GM23338 (cell line): ENCODE measurements at regions not wholly inside any gene's neighbourhood (a gene's known extent, or its start where the extent isn't known, plus 50 kb on each side); places are given as distances from the start of the nearest gene placed in this dataset.

Experiments used
- ATAC-seq: fragments of 200-7000 bp; cut with Tn5 transposase; 3 replicates; pipeline ENCODE4 v1.9.1; 2020
- DNase-seq: peaks from one replicate; pipeline ENCODE4 v3.0.0-alpha.2; 2015; ENCODE audit warnings: low spot score
- H2AFZ ChIP-seq: fragments of 200-600 bp; sonication (generic); 2 replicates; pipeline ENCODE4 v1.8.0; 2016; ENCODE audit warnings: antibody characterized with exemption, mild to moderate bottlenecking, moderate library complexity
- H3F3A ChIP-seq: fragments of 200-600 bp; sonication (generic); replicated peaks from 2 replicates; pipeline ENCODE4 v1.8.0; 2017; ENCODE audit warnings: antibody characterized with exemption, mixed run types, low read depth
- H3K27ac ChIP-seq: fragments of 200-600 bp; sonication (generic); 2 replicates; pipeline ENCODE4 v1.6.1; 2016; ENCODE audit warnings: low read depth
- H3K27me3 ChIP-seq: fragments of 200-600 bp; sonication (generic); 2 replicates; pipeline ENCODE4 v1.8.0; 2016; ENCODE audit warnings: mild to moderate bottlenecking, mixed run types, moderate library complexity; ENCODE audit not compliant: insufficient read depth
- H3K36me3 ChIP-seq: fragments of 200-600 bp; sonication (generic); 2 replicates; pipeline ENCODE4 v1.8.0; 2016; ENCODE audit warnings: mild to moderate bottlenecking; ENCODE audit not compliant: insufficient read depth
- H3K4me1 ChIP-seq: fragments of 200-600 bp; sonication (generic); 2 replicates; pipeline ENCODE4 v1.8.0; 2016; ENCODE audit warnings: mild to moderate bottlenecking, moderate library complexity; ENCODE audit not compliant: insufficient read depth
- H3K4me2 ChIP-seq: fragments of 200-600 bp; sonication (generic); 2 replicates; pipeline ENCODE4 v1.7.1; 2017; ENCODE audit warnings: mixed run types
- H3K4me3 ChIP-seq: fragments of 200-600 bp; sonication (generic); 2 replicates; pipeline ENCODE4 v1.6.1; 2016; ENCODE audit warnings: mixed run types
- H3K79me2 ChIP-seq: fragments of 200-600 bp; sonication (generic); replicated peaks from 2 replicates; pipeline ENCODE4 v1.8.0; 2017; ENCODE audit warnings: mild to moderate bottlenecking; ENCODE audit not compliant: insufficient read depth
- H3K9me2 ChIP-seq: fragments of 200-600 bp; sonication (generic); 2 replicates; pipeline ENCODE4 v1.8.0; 2017; ENCODE audit not compliant: insufficient read depth
- H4K20me1 ChIP-seq: fragments of 200-600 bp; sonication (generic); replicated peaks from 2 replicates; pipeline ENCODE4 v1.8.0; 2017; ENCODE audit warnings: mild to moderate bottlenecking; ENCODE audit not compliant: insufficient read depth
- H3K27ac Mint-ChIP-seq: 2 replicates; pipeline ENCODE4 v1.8.0; 2020; ENCODE audit warnings: inconsistent platforms, mild to moderate bottlenecking, moderate library complexity, mixed read lengths
- H3K27me3 Mint-ChIP-seq: 3 replicates; pipeline ENCODE4 v1.8.0; 2022; ENCODE audit warnings: low read depth, mild to moderate bottlenecking, moderate library complexity, mixed read lengths, inconsistent platforms; ENCODE audit not compliant: insufficient read depth, poor library complexity
- H3K36me3 Mint-ChIP-seq: 3 replicates; pipeline ENCODE4 v1.8.0; 2021; ENCODE audit warnings: low read depth, mild to moderate bottlenecking, inconsistent platforms, moderate library complexity, mixed read lengths
- H3K4me1 Mint-ChIP-seq: 3 replicates; pipeline ENCODE4 v1.8.0; 2020; ENCODE audit warnings: mild to moderate bottlenecking, inconsistent platforms, mixed read lengths
- H3K4me3 Mint-ChIP-seq: 3 replicates; pipeline ENCODE4 v1.8.0; 2021; ENCODE audit warnings: moderate library complexity, mild to moderate bottlenecking, inconsistent platforms, mixed read lengths
- H3K9me3 Mint-ChIP-seq: 3 replicates; pipeline ENCODE4 v1.8.0; 2020; ENCODE audit warnings: moderate library complexity, mild to moderate bottlenecking, inconsistent platforms, mixed read lengths
- CREB1 ChIP-seq: fragments of 250-450 bp; sonication (Bioruptor Pico); IDR thresholded peaks from 2 replicates; pipeline ENCODE4 v1.5.0; 2020; ENCODE audit warnings: low read depth, mild to moderate bottlenecking, moderate library complexity
- EZH2 ChIP-seq: fragments of 200-600 bp; sonication (generic); IDR thresholded peaks from one replicate; pipeline ENCODE4 v1.8.0; 2017; ENCODE audit warnings: antibody characterized with exemption, mild to moderate bottlenecking, low read depth; ENCODE audit not compliant: unreplicated experiment
- EZH2phosphoT487 ChIP-seq: fragments of 200-600 bp; sonication (generic); IDR thresholded peaks from one replicate; pipeline ENCODE4 v1.8.1; 2018; ENCODE audit warnings: antibody characterized with exemption; ENCODE audit not compliant: unreplicated experiment
- NANOG ChIP-seq: IDR thresholded peaks from 2 replicates; pipeline ENCODE4 v1.6.1; 2016; ENCODE audit warnings: antibody characterized with exemption, borderline replicate concordance
- POLR2AphosphoS5 ChIP-seq: IDR thresholded peaks from 2 replicates; pipeline ENCODE4 v1.6.1; 2016; ENCODE audit warnings: antibody characterized with exemption, low read depth
- ZNF114 ChIP-seq: fragments of 250-450 bp; sonication (Bioruptor Pico); IDR thresholded peaks from 2 replicates; pipeline ENCODE4 v1.5.0; 2020; ENCODE audit warnings: mild to moderate bottlenecking, moderate library complexity
- ZNF331 ChIP-seq: fragments of 250-450 bp; sonication (Bioruptor Pico); IDR thresholded peaks from 2 replicates; pipeline ENCODE4 v1.5.0; 2020; ENCODE audit warnings: low read depth, mild to moderate bottlenecking, moderate library complexity
- TF ChIP-seq, protein P1 (sequence below), 2 experiments: fragments of 200-600 bp in 1 of 2; sonication (generic) in 1 of 2; conservative IDR thresholded peaks; 2 replicates each; pipeline versions ENCODE4 v1.5.1 to v1.6.1; 2016 to 2017; ENCODE audit warnings: antibody characterized with exemption in 2 of 2, low read depth in 2 of 2, mild to moderate bottlenecking in 2 of 2, moderate library complexity in 1 of 2
- TF ChIP-seq, protein P2 (sequence below): fragments of 250-450 bp; sonication (Bioruptor Pico); IDR thresholded peaks from 2 replicates; pipeline ENCODE4 v1.5.0; 2020; ENCODE audit warnings: mild to moderate bottlenecking, moderate library complexity
- TF ChIP-seq, protein P3 (sequence below): IDR thresholded peaks from one replicate; pipeline ENCODE4 v1.6.1; 2018; ENCODE audit warnings: antibody characterized with exemption; ENCODE audit not compliant: unreplicated experiment

DNA sequence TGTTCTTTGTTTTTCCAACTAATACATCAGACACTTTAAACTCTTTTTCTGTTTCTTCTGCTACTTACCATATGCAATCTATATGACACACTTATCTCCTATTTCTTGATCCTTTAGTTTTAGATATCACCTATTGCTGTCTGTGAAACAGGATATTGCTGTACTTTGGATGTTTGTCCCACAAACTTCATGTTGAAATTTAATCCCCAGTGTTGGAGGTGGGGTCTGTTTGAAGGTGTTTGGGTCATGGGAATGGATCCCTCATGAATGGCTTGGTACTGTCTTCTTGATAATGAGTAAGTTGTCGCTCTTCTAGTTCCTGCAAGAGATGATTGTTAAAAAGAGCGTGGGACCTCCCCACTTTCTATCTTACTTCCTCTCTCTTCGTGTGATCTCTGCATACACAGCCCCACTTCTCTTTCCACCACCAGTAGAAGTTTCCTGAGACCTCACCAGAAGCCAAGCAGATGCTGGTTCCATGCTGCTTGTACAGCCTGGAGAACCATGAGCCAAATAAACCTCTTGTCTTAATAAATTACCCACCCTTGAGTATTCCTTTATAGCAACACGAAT lies 244.2 kb downstream of the NHLRC3 start:
- Mint-ChIP-seq H3K27me3 (peaks cover 2% of the 10 kb centered on the region), H3K27ac (no peak overlapping the region), H3K36me3 (peaks cover 3% of the 10 kb centered on the region; the same call in 1 of the 3 replicates), H3K4me1 (no peaks in the 10 kb centered on the region; the same call in 2 of the 3 replicates), H3K4me3 (no peak overlapping the region), H3K9me3 (peaks cover 8% of the 10 kb centered on the region; the same call in 2 of the 3 replicates)
- TF ChIP-seq, protein P1, sequence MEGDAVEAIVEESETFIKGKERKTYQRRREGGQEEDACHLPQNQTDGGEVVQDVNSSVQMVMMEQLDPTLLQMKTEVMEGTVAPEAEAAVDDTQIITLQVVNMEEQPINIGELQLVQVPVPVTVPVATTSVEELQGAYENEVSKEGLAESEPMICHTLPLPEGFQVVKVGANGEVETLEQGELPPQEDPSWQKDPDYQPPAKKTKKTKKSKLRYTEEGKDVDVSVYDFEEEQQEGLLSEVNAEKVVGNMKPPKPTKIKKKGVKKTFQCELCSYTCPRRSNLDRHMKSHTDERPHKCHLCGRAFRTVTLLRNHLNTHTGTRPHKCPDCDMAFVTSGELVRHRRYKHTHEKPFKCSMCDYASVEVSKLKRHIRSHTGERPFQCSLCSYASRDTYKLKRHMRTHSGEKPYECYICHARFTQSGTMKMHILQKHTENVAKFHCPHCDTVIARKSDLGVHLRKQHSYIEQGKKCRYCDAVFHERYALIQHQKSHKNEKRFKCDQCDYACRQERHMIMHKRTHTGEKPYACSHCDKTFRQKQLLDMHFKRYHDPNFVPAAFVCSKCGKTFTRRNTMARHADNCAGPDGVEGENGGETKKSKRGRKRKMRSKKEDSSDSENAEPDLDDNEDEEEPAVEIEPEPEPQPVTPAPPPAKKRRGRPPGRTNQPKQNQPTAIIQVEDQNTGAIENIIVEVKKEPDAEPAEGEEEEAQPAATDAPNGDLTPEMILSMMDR (conservative IDR thresholded peaks at IDR 0.05; ENCODE audit: low read depth in 2 of 2) = no peak
- TF ChIP-seq CREB1 (CRISPR knock-in tag) (no peak), NANOG (no peak), ZNF114 (CRISPR knock-in tag) (no peak), ZNF331 (CRISPR knock-in tag) (no peak), EZH2 (no peak), POLR2AphosphoS5 (no peak), EZH2phosphoT487 (no peak)
- TF ChIP-seq, protein P2, sequence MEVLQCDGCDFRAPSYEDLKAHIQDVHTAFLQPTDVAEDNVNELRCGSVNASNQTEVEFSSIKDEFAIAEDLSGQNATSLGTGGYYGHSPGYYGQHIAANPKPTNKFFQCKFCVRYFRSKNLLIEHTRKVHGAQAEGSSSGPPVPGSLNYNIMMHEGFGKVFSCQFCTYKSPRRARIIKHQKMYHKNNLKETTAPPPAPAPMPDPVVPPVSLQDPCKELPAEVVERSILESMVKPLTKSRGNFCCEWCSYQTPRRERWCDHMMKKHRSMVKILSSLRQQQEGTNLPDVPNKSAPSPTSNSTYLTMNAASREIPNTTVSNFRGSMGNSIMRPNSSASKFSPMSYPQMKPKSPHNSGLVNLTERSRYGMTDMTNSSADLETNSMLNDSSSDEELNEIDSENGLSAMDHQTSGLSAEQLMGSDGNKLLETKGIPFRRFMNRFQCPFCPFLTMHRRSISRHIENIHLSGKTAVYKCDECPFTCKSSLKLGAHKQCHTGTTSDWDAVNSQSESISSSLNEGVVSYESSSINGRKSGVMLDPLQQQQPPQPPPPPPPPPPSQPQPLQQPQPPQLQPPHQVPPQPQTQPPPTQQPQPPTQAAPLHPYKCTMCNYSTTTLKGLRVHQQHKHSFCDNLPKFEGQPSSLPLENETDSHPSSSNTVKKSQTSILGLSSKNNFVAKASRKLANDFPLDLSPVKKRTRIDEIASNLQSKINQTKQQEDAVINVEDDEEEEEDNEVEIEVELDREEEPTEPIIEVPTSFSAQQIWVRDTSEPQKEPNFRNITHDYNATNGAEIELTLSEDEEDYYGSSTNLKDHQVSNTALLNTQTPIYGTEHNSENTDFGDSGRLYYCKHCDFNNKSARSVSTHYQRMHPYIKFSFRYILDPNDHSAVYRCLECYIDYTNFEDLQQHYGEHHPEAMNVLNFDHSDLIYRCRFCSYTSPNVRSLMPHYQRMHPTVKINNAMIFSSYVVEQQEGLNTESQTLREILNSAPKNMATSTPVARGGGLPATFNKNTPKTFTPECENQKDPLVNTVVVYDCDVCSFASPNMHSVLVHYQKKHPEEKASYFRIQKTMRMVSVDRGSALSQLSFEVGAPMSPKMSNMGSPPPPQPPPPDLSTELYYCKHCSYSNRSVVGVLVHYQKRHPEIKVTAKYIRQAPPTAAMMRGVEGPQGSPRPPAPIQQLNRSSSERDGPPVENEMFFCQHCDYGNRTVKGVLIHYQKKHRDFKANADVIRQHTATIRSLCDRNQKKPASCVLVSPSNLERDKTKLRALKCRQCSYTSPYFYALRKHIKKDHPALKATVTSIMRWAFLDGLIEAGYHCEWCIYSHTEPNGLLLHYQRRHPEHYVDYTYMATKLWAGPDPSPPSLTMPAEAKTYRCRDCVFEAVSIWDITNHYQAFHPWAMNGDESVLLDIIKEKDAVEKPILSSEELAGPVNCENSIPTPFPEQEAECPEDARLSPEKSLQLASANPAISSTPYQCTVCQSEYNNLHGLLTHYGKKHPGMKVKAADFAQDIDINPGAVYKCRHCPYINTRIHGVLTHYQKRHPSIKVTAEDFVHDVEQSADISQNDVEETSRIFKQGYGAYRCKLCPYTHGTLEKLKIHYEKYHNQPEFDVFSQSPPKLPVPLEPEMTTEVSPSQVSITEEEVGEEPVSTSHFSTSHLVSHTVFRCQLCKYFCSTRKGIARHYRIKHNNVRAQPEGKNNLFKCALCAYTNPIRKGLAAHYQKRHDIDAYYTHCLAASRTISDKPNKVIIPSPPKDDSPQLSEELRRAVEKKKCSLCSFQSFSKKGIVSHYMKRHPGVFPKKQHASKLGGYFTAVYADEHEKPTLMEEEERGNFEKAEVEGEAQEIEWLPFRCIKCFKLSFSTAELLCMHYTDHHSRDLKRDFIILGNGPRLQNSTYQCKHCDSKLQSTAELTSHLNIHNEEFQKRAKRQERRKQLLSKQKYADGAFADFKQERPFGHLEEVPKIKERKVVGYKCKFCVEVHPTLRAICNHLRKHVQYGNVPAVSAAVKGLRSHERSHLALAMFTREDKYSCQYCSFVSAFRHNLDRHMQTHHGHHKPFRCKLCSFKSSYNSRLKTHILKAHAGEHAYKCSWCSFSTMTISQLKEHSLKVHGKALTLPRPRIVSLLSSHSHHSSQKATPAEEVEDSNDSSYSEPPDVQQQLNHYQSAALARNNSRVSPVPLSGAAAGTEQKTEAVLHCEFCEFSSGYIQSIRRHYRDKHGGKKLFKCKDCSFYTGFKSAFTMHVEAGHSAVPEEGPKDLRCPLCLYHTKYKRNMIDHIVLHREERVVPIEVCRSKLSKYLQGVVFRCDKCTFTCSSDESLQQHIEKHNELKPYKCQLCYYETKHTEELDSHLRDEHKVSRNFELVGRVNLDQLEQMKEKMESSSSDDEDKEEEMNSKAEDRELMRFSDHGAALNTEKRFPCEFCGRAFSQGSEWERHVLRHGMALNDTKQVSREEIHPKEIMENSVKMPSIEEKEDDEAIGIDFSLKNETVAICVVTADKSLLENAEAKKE (CRISPR knock-in tag) = no peak
- TF ChIP-seq, protein P3, sequence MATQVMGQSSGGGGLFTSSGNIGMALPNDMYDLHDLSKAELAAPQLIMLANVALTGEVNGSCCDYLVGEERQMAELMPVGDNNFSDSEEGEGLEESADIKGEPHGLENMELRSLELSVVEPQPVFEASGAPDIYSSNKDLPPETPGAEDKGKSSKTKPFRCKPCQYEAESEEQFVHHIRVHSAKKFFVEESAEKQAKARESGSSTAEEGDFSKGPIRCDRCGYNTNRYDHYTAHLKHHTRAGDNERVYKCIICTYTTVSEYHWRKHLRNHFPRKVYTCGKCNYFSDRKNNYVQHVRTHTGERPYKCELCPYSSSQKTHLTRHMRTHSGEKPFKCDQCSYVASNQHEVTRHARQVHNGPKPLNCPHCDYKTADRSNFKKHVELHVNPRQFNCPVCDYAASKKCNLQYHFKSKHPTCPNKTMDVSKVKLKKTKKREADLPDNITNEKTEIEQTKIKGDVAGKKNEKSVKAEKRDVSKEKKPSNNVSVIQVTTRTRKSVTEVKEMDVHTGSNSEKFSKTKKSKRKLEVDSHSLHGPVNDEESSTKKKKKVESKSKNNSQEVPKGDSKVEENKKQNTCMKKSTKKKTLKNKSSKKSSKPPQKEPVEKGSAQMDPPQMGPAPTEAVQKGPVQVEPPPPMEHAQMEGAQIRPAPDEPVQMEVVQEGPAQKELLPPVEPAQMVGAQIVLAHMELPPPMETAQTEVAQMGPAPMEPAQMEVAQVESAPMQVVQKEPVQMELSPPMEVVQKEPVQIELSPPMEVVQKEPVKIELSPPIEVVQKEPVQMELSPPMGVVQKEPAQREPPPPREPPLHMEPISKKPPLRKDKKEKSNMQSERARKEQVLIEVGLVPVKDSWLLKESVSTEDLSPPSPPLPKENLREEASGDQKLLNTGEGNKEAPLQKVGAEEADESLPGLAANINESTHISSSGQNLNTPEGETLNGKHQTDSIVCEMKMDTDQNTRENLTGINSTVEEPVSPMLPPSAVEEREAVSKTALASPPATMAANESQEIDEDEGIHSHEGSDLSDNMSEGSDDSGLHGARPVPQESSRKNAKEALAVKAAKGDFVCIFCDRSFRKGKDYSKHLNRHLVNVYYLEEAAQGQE = no peak
- no peak overlapping the region for H3K4me3 ChIP-seq
- no peak for DNase-seq
- H3F3A ChIP-seq = no peaks in the 10 kb centered on the region
- H4K20me1 ChIP-seq = no peaks in the 10 kb centered on the region
- no peak overlapping the region for H2AFZ ChIP-seq
- no peaks in the 10 kb centered on the region for H3K9me2 ChIP-seq
- no peak overlapping the region for H3K4me2 ChIP-seq
- H3K27ac ChIP-seq = no peak overlapping the region
- H3K27me3 ChIP-seq = no peaks in the 10 kb centered on the region
- H3K79me2 ChIP-seq = no peaks in the 10 kb centered on the region
- no peaks in the 10 kb centered on the region for H3K4me1 ChIP-seq
- ATAC-seq = no peak
- H3K36me3 ChIP-seq = no peaks in the 10 kb centered on the region
